ENCODE measurements at regions not wholly inside any gene's neighbourhood (a gene's known extent, or its start where the extent isn't known, plus 50 kb on each side); places are given as distances from the start of the nearest gene placed in this dataset.

GRCh38 chr16:5884996-5885395 lies 787.4 kb upstream of the EEF2KMT start:
- Histone ChIP-seq H3K23ac (ENCODE audit: low read depth, low read length) (no peak overlapping the region), H3K27me3 (ENCODE audit: control insufficient read depth, insufficient read depth, low read length) (no peaks in the 10 kb centered on the region), H3K4me3 (ENCODE audit: insufficient read depth, low read depth, low read length) (no peak overlapping the region), H3K14ac (replicated peaks; ENCODE audit: low read depth, low read length) (no peak overlapping the region), H3K9ac (ENCODE audit: low read depth, low read length) (no peak overlapping the region), H3K27ac (ENCODE audit: insufficient read depth, low read length) (no peak overlapping the region), H2AK9ac (replicated peaks; ENCODE audit: low read depth, low read length, poor library complexity) (no peak overlapping the region), H3K4me2 (ENCODE audit: low read depth, low read length) (no peak overlapping the region), H4K8ac (ENCODE audit: low read depth in 2 of 2, low read length in 2 of 2) (no peak overlapping the region), H4K5ac (ENCODE audit: low read depth, low read length) (no peak overlapping the region), H3K56ac (ENCODE audit: extremely low read depth, insufficient read depth, low read length) (no peak overlapping the region), H4K91ac (ENCODE audit: insufficient read depth, low read depth, low read length) (no peak overlapping the region), H3K4ac (ENCODE audit: low read depth, low read length) (no peak overlapping the region), H2BK5ac (ENCODE audit: low read depth, low read length, poor library complexity, severe bottlenecking) (no peak overlapping the region), H2AFZ (replicated peaks; ENCODE audit: low read length, poor library complexity) (no peak overlapping the region), H3K9me3 (ENCODE audit: control insufficient read depth, insufficient read depth, low read length) (peaks cover 26% of the 10 kb centered on the region), H3K4me1 (ENCODE audit: control insufficient read depth, insufficient read depth, low read length) (no peaks in the 10 kb centered on the region), H3K9me1 (ENCODE audit: insufficient read depth, low read length) (no peaks in the 10 kb centered on the region), H2AK5ac (ENCODE audit: low read depth, low read length) (no peak overlapping the region), H2BK20ac (ENCODE audit: low read depth, low read length) (no peak overlapping the region), H2BK120ac (ENCODE audit: low read depth, low read length) (no peak overlapping the region), H3K18ac (ENCODE audit: low read depth, low read length) (no peak overlapping the region), H3K36me3 (ENCODE audit: control insufficient read depth, insufficient read depth, low read length) (no peaks in the 10 kb centered on the region), H3K79me1 (ENCODE audit: low read depth in 1 of 2, low read length in 2 of 2) (no peaks in the 10 kb centered on the region), H4K20me1 (ENCODE audit: insufficient read depth, low read length) (no peaks in the 10 kb centered on the region), H2BK15ac (ENCODE audit: low read depth, low read length) (no peak overlapping the region)
- in situ Hi-C loops (cut with MboI; ENCODE audit: low sequenced_read_pairs) = no loop called here
- WGBS, 2 experiments (ENCODE audit: extremely low coverage in 2 of 2, insufficient read length in 1 of 2) = no CpG with 5 or more reads among the region's 5 CpGs
- no peak for DNase-seq
- BruUV-seq (replicated peaks) = no TSS peak
- dilution Hi-C loops (cut with HindIII; ENCODE audit: low sequenced_read_pairs, unreplicated experiment) = no loop called here
- no peak for TF ChIP-seq BHLHE40 (IDR thresholded peaks at IDR 0.05; ENCODE audit: low read depth, low read length)
- no peak for TF ChIP-seq MAFK (IDR thresholded peaks at IDR 0.05; ENCODE audit: low read depth, low read length)
- no peak for TF ChIP-seq CEBPB (IDR thresholded peaks at IDR 0.05; ENCODE audit: low read depth, low read length)
- ChIA-PET CTCF (interaction anchor here (0.6 kb wide), 1 partner anchor 11 kb away, joined by 4 read pairs; no protein-coding TSS in a partner anchor), POLR2A (ENCODE audit: unreplicated experiment) (no interaction called here)
- intact Hi-C loops (cut with micrococcal nuclease) = no loop called here
- ATAC-seq (ENCODE audit: low read depth) = no peak
